Body of pancreas (tissue), 4 donors: ENCODE measurements at regions not wholly inside any gene's neighbourhood (a gene's known extent, or its start where the extent isn't known, plus 50 kb on each side); places are given as distances from the start of the nearest gene placed in this dataset.

ENCODE experiments used
- ATAC-seq: fragments of 150-250 bp; one replicate; pipeline ENCODE4 v1.9.1; 2016
- DNase-seq, 4 donors: peaks; one replicate each; pipeline ENCODE4 v3.0.0-alpha.2; 2019
- H3K27ac ChIP-seq, 4 donors: fragments of 200-600 bp; sonication (generic); 1 replicate in 3 of 4; 2 replicates in 1 of 4; pipeline versions ENCODE4 v1.5.1 to v1.6.1; 2016 to 2019; ENCODE audit warnings: mild to moderate bottlenecking in 1 of 4, mixed read lengths in 1 of 4, moderate library complexity in 1 of 4
- H3K27me3 ChIP-seq, 2 donors: fragments of 200-600 bp; sonication (generic); one replicate each; pipeline ENCODE4 v1.6.0; 2016; ENCODE audit warnings: mild to moderate bottlenecking in 1 of 2
- H3K36me3 ChIP-seq, 2 donors: fragments of 200-600 bp; sonication (generic); replicated peaks in 1 of 2; 2 replicates each; pipeline ENCODE4 v1.5.1; 2016; ENCODE audit warnings: low read depth in 2 of 2; ENCODE audit not compliant: insufficient read depth in 1 of 2
- H3K4me1 ChIP-seq: fragments of 200-600 bp; sonication (generic); one replicate; pipeline ENCODE4 v1.6.0; 2016
- H3K4me3 ChIP-seq, 2 donors: fragments of 200-600 bp; sonication (generic); 1 replicate in 1 of 2; 2 replicates in 1 of 2; pipeline ENCODE4 v1.5.1; 2016 to 2019
- H3K9me3 ChIP-seq, 3 donors: fragments of 200-600 bp; sonication (generic); 1 replicate in 2 of 3; 2 replicates in 1 of 3; pipeline ENCODE4 v1.5.1; 2016
- CTCF ChIP-seq, 7 experiments: fragments of 450-650 bp in 4 of 7; fragments of 200-600 bp in 3 of 7; sonication (generic) in 3 of 7; IDR thresholded peaks; one replicate each; pipeline ENCODE4 v1.5.1; 2016 to 2019; ENCODE audit warnings: antibody characterized with exemption in 7 of 7
- POLR2A ChIP-seq, 3 donors: fragments of 450-650 bp; IDR thresholded peaks; one replicate each; pipeline ENCODE4 v1.6.1; 2016; ENCODE audit warnings: antibody characterized with exemption in 3 of 3, mild to moderate bottlenecking in 2 of 3
- WGBS, 2 donors: methylation state at CpG; one replicate each; pipeline ENCODE4 v1.1.5; 2017; 5-methylcytosine and 5-hydroxymethylcytosine counted together
- intact Hi-C: fragments of 100-400 bp; cut with DNase I; formaldehyde crosslinking; loops from one replicate; pipeline ENCODE4 v1.15.1; 2023

- H3K9me3 ChIP-seq: no peaks in the 10 kb centered on the region
- ATAC-seq (no peak), DNase-seq (no peak)
- no peaks in the 10 kb centered on the region for H3K36me3 ChIP-seq
- H3K4me3 ChIP-seq: no peak overlapping the region
- WGBS, 2 donors: 79 to 80% methylated on average over 4 of the region's 4 CpGs
- intact Hi-C loops: no loop called here
- no peaks in the 10 kb centered on the region for H3K27me3 ChIP-seq
- no peaks in the 10 kb centered on the region for H3K4me1 ChIP-seq
- H3K27ac ChIP-seq: no peak overlapping the region
- TF ChIP-seq CTCF (IDR thresholded peaks at IDR 0.05) (no peak), POLR2A (IDR thresholded peaks at IDR 0.05) (no peak)
Observed at GRCh38 chr2:23138701-23139100, 246.3 kb upstream of the KLHL29 start.

GRCh38 chr2:23145460-23145859, 239.5 kb upstream of the KLHL29 start:
- Histone ChIP-seq H3K9me3 (no peaks in the 10 kb centered on the region), H3K36me3 (no peaks in the 10 kb centered on the region), H3K27me3 (no peaks in the 10 kb centered on the region), H3K27ac (no peak overlapping the region), H3K4me1 (no peaks in the 10 kb centered on the region), H3K4me3 (no peak overlapping the region)
- DNase-seq: no peak
- intact Hi-C loops: no loop called here
- TF ChIP-seq POLR2A (IDR thresholded peaks at IDR 0.05) (no peak), CTCF (IDR thresholded peaks at IDR 0.05) (no peak)
- ATAC-seq: no peak

GRCh38 chr2:23146011-23146410, 239.0 kb upstream of the KLHL29 start:
- Histone ChIP-seq H3K4me3 (no peak overlapping the region), H3K27ac (no peak overlapping the region), H3K9me3 (no peaks in the 10 kb centered on the region), H3K36me3 (no peaks in the 10 kb centered on the region), H3K27me3 (no peaks in the 10 kb centered on the region), H3K4me1 (no peaks in the 10 kb centered on the region)
- intact Hi-C loops: no loop called here
- ATAC-seq: no peak
- no peak for TF ChIP-seq CTCF (IDR thresholded peaks at IDR 0.05)
- WGBS, 2 donors: 70 to 81% methylated on average over 2 of the region's 2 CpGs
- DNase-seq: no peak

GRCh38 chr2:23148342-23148741, 236.6 kb upstream of the KLHL29 start:
- Histone ChIP-seq H3K27ac (no peak overlapping the region), H3K27me3 (no peaks in the 10 kb centered on the region), H3K4me1 (no peaks in the 10 kb centered on the region), H3K4me3 (no peak overlapping the region), H3K9me3 (no peaks in the 10 kb centered on the region), H3K36me3 (no peaks in the 10 kb centered on the region)
- WGBS, 2 donors: 74 to 89% methylated on average over 3 of the region's 3 CpGs
- ATAC-seq (no peak), DNase-seq (no peak)
- intact Hi-C loops: no loop called here
- TF ChIP-seq POLR2A (IDR thresholded peaks at IDR 0.05): no peak
- TF ChIP-seq CTCF (IDR thresholded peaks at IDR 0.05): no peak

- Histone ChIP-seq H3K27me3 (no peaks in the 10 kb centered on the region), H3K4me1 (no peaks in the 10 kb centered on the region), H3K36me3 (no peaks in the 10 kb centered on the region), H3K9me3 (no peaks in the 10 kb centered on the region), H3K4me3 (no peak overlapping the region), H3K27ac (no peak overlapping the region)
- TF ChIP-seq CTCF (IDR thresholded peaks at IDR 0.05) (no peak), POLR2A (IDR thresholded peaks at IDR 0.05) (no peak)
- WGBS, 2 donors: 54 to 68% methylated on average over 2 of the region's 2 CpGs
- ATAC-seq (no peak), DNase-seq (no peak)
- intact Hi-C loops: no loop called here
Observed at GRCh38 chr2:23149777-23150176, 235.2 kb upstream of the KLHL29 start.
